ENCODE measurements at regions not wholly inside any gene's neighbourhood (a gene's known extent, or its start where the extent isn't known, plus 50 kb on each side); places are given as distances from the start of the nearest gene placed in this dataset.

GRCh38 chr5:94017579-94017978 lies 276.2 kb upstream of the POU5F2 start:
- Histone ChIP-seq H3K4me3 (no peak overlapping the region), H3K27me3 (no peaks in the 10 kb centered on the region), H3K9me3 (peaks cover 0 to 47% of the 10 kb centered on the region in 2 donors), H3K27ac (no peak overlapping the region), H3K36me3 (peaks cover 0 to 39% of the 10 kb centered on the region in 2 donors), H3K4me1 (no peaks in the 10 kb centered on the region)
- TF ChIP-seq CTCF (IDR thresholded peaks at IDR 0.05), result no peak
- ATAC-seq (no peak), DNase-seq (no peak)
- intact Hi-C loops (cut with DNase I), result no loop called here

- ATAC-seq (no peak), DNase-seq (no peak)
- Histone ChIP-seq H3K4me3 (no peak overlapping the region), H3K4me1 (no peaks in the 10 kb centered on the region), H3K27me3 (no peaks in the 10 kb centered on the region), H3K27ac (no peak overlapping the region), H3K9me3 (peaks cover 0 to 16% of the 10 kb centered on the region in 2 donors), H3K36me3 (no peaks in the 10 kb centered on the region)
- TF ChIP-seq CTCF (IDR thresholded peaks at IDR 0.05), result no peak
- intact Hi-C loops (cut with DNase I), result no loop called here
Measured at GRCh38 chr5:94010814-94011213, 269.4 kb upstream of the POU5F2 start.

- Histone ChIP-seq H3K27ac (no peak overlapping the region), H3K9me3 (no peaks in the 10 kb centered on the region), H3K4me1 (no peaks in the 10 kb centered on the region), H3K4me3 (no peak overlapping the region), H3K36me3 (no peaks in the 10 kb centered on the region), H3K27me3 (no peaks in the 10 kb centered on the region)
- intact Hi-C loops (cut with DNase I), result no loop called here
- no peak for ATAC-seq
- TF ChIP-seq CTCF (IDR thresholded peaks at IDR 0.05), result no peak
- no peak for DNase-seq
Measured at GRCh38 chr5:94009161-94009560, 267.8 kb upstream of the POU5F2 start.

GRCh38 chr5:93998951-93999455 lies 257.6 kb upstream of the POU5F2 start:
- no peaks in the 10 kb centered on the region for H3K4me1 ChIP-seq
- H3K9me3 ChIP-seq, result peaks cover 0 to 15% of the 10 kb centered on the region in 2 donors
- ATAC-seq (no peak), DNase-seq (no peak)
- TF ChIP-seq CTCF (IDR thresholded peaks at IDR 0.05), result no peak
- no peaks in the 10 kb centered on the region for H3K27me3 ChIP-seq
- no peak overlapping the region for H3K27ac ChIP-seq
- H3K4me3 ChIP-seq, result no peak overlapping the region
- H3K36me3 ChIP-seq, result no peaks in the 10 kb centered on the region
- intact Hi-C loops (cut with DNase I), result no loop called here

GRCh38 chr5:93997562-93997961 lies 256.2 kb upstream of the POU5F2 start:
- Histone ChIP-seq H3K4me1 (no peaks in the 10 kb centered on the region), H3K4me3 (no peak overlapping the region), H3K9me3 (peaks cover 0 to 15% of the 10 kb centered on the region in 2 donors), H3K27ac (no peak overlapping the region), H3K36me3 (no peaks in the 10 kb centered on the region), H3K27me3 (no peaks in the 10 kb centered on the region)
- no peak for ATAC-seq
- DNase-seq, result no peak
- intact Hi-C loops (cut with DNase I), result no loop called here
- no peak for TF ChIP-seq CTCF (IDR thresholded peaks at IDR 0.05)

All from left lung (tissue), 4 donors.